HG03469 (cell line): ENCODE measurements at regions not wholly inside any gene's neighbourhood (a gene's known extent, or its start where the extent isn't known, plus 50 kb on each side); places are given as distances from the start of the nearest gene placed in this dataset.
"Not testable (repeated sequence)": the region's sequence is repeated elsewhere in the genome, so short reads cannot be mapped to it uniquely, and the experiment has no call there.

ENCODE experiments used
- ATAC-seq: cut with Tn5 transposase; IDR thresholded peaks from one replicate; pipeline ENCODE4 v1.9.1; 2021; ENCODE audit warnings: mild to moderate bottlenecking, moderate library complexity, moderate number of reproducible peaks; ENCODE audit not compliant: unreplicated experiment

- ATAC-seq: no peak
Observed at GRCh38 chr4:141448490-141448889, 187.9 kb upstream of the IL15 start.

GRCh38 chr4:141449927-141450326 is 186.5 kb upstream of the IL15 start:
- ATAC-seq: no peak

- ATAC-seq: no peak
Observed at GRCh38 chr4:141455651-141456050, 180.7 kb upstream of the IL15 start.

- ATAC-seq: no peak
Observed at GRCh38 chr4:141457653-141458052, 178.7 kb upstream of the IL15 start.

- no peak for ATAC-seq
Observed at GRCh38 chr4:141458501-141458900, 177.9 kb upstream of the IL15 start.

GRCh38 chr4:141459020-141459419 is 177.4 kb upstream of the IL15 start:
- ATAC-seq: no peak

GRCh38 chr4:141462361-141462760 is 174.0 kb upstream of the IL15 start:
- no peak for ATAC-seq

GRCh38 chr4:141463678-141464077 is 172.7 kb upstream of the IL15 start:
- ATAC-seq: no peak

- no peak for ATAC-seq
Observed at GRCh38 chr4:141464366-141464765, 172.0 kb upstream of the IL15 start.

GRCh38 chr4:141465171-141465570 is 171.2 kb upstream of the IL15 start:
- ATAC-seq: no peak

GRCh38 chr4:141467225-141467624 is 169.2 kb upstream of the IL15 start:
- ATAC-seq: no peak

GRCh38 chr4:141469392-141469791 is 167.0 kb upstream of the IL15 start:
- no peak for ATAC-seq

- ATAC-seq: no peak
Observed at GRCh38 chr4:141473026-141473540, 163.3 kb upstream of the IL15 start.

GRCh38 chr4:141473952-141474351 is 162.4 kb upstream of the IL15 start:
- no peak for ATAC-seq

GRCh38 chr4:141480950-141481349 is 155.4 kb upstream of the IL15 start:
- ATAC-seq: no peak

GRCh38 chr4:141484298-141484697 is 152.1 kb upstream of the IL15 start:
- ATAC-seq: not testable (repeated sequence)

GRCh38 chr4:141486375-141486997 is 149.9 kb upstream of the IL15 start:
- no peak for ATAC-seq

GRCh38 chr4:141497627-141498026 is 138.8 kb upstream of the IL15 start:
- peak; percentile 89 for ATAC-seq

- no peak for ATAC-seq
Observed at GRCh38 chr4:141499261-141499853, 137.0 kb upstream of the IL15 start.

GRCh38 chr4:141501395-141501794 is 135.0 kb upstream of the IL15 start:
- ATAC-seq: no peak

GRCh38 chr4:141501931-141502330 is 134.5 kb upstream of the IL15 start:
- no peak for ATAC-seq

GRCh38 chr4:141502755-141503154 is 133.6 kb upstream of the IL15 start:
- ATAC-seq: no peak

- no peak for ATAC-seq
Observed at GRCh38 chr4:141503260-141503659, 133.1 kb upstream of the IL15 start.
